GM12892 (cell line): ENCODE measurements at regions not wholly inside any gene's neighbourhood (a gene's known extent, or its start where the extent isn't known, plus 50 kb on each side); places are given as distances from the start of the nearest gene placed in this dataset.

ENCODE experiments used
- DNase-seq: peaks from one replicate; pipeline ENCODE4 v3.0.0; 2011; ENCODE audit not compliant: insufficient read length
- FAIRE-seq: peaks from 2 replicates; lab custom pipeline; 2011; peaks lifted over from hg19 to GRCh38; lab: Jason Lieb, UNC
- POLR2A ChIP-seq: IDR thresholded peaks from 2 replicates; pipeline ENCODE4 v1.6.1; 2011; ENCODE audit warnings: low read depth, low read length, control low read depth
- POLR2AphosphoS5 ChIP-seq: IDR thresholded peaks from 2 replicates; pipeline ENCODE4 v1.6.1; 2011; ENCODE audit warnings: low read depth, low read length, control low read depth
- TAF1 ChIP-seq: IDR thresholded peaks from 2 replicates; pipeline ENCODE4 v1.6.1; 2011; ENCODE audit warnings: low read depth, mild to moderate bottlenecking, control low read depth, low read length, borderline replicate concordance

DNA sequence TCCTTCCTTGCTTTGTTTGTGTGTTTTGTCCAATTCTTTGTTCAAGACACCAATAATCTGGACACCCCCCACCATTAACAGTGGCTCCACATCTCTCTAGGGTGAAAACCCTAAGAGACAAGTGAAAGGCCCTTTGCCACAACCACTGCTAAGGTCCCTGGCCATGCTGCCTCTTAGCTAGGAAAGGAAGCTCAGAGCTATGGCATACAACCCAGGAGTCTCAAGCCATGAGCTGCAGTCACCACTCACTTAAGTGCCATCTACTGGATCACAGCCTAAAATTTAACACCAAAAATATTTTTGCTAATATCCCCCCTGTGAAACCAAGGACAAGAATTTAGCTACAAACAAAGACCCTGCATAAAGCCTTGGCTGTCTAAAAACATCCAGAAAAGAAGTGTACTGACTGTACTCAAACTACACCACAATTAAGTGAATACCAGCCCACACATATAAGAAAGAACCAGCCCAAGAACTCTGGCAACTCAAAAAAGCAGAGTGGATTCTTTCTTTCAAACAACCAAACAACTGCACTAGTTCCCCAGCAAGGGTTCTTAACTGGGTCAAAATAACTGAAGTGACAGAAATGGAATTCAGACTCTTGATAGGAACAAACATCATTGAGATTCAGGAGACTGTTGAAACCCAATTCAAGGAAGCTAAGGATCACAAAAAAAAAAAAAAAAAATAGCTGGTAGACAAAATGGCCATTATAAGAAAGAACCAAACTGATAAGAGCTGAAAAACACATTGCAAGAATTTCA, 130.1 kb upstream of the GALNT5 start:
- TF ChIP-seq POLR2A (no peak), POLR2AphosphoS5 (no peak), TAF1 (no peak)
- FAIRE-seq: no peak

DNA sequence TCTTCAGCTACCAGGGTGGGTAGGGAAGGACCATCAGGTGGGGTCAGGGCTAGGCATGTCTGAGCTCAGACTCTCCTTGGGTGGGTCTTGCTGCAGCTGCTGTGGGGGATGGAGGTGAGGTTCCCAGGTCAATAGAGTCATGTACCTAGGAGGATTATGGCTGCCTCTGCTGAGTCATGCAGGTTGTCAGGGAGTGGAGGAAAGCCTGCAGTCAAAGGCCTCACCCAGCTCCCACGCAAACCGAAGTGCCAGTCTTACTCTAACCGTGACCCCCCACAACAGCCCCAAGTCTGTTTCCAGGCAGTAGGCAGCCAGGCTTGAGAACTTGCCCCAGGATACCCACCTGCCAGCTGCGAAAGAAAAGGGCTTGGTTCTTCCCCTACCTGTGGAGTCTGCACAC, 113.6 kb upstream of the GALNT5 start:
- FAIRE-seq (no peak), DNase-seq (no peak)
- TF ChIP-seq POLR2AphosphoS5 (no peak), POLR2A (no peak), TAF1 (no peak)

More for the DNA sequence above, 130.1 kb upstream of the GALNT5 start:
- no peak for DNase-seq

- no peak for FAIRE-seq
- TF ChIP-seq POLR2AphosphoS5 (no peak), POLR2A (no peak), TAF1 (no peak)
- DNase-seq: no peak
Observed at GRCh38 chr2:157149270-157149669, 108.2 kb upstream of the GALNT5 start.

DNA sequence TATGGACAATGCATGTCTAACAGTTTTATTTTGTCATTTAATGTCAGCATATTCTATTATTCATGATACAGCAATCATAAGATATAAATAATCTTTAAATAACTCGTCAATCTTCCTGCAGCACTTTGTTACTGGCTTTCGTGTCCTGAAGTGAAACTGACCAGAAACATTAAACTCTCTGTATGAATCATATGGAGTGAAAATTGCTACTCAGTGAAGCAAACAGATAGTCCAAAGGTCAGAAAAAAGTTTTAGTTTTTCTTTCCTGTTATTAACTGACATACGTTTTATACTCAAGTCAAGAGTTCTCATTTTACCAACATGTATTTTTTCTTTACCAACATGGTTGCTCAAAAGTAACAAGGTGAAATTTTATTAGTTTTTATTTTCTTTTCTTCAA, 106.8 kb upstream of the GALNT5 start:
- TF ChIP-seq TAF1 (no peak), POLR2A (no peak), POLR2AphosphoS5 (no peak)
- DNase-seq (peak; percentile 1), FAIRE-seq (no peak)

DNA sequence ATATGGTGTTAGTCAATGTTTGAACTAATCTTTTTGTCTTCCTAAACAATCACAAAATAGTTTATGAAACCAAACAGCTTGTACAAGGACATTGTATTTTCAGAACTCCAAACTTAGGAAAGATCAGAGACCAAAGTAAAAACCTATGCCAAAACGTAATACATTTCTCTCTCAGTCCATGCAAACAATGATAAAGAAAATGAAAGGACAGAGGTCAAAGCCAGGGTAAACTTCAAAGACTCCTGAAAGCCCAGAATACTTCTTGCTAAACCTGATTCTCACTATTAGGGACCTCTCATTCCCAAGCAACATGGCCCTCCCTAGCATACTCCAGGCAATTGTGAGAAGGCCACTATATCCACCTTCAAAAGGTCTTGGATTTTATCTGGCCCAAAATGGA, 105.1 kb upstream of the GALNT5 start:
- no peak for DNase-seq
- FAIRE-seq: peak; percentile 53
- no peak for TF ChIP-seq POLR2AphosphoS5
- no peak for TF ChIP-seq TAF1

- no peak for FAIRE-seq
- TF ChIP-seq POLR2AphosphoS5 (no peak), POLR2A (no peak), TAF1 (no peak)
- DNase-seq: no peak
Observed at GRCh38 chr2:157155992-157156391, 101.5 kb upstream of the GALNT5 start.

DNA sequence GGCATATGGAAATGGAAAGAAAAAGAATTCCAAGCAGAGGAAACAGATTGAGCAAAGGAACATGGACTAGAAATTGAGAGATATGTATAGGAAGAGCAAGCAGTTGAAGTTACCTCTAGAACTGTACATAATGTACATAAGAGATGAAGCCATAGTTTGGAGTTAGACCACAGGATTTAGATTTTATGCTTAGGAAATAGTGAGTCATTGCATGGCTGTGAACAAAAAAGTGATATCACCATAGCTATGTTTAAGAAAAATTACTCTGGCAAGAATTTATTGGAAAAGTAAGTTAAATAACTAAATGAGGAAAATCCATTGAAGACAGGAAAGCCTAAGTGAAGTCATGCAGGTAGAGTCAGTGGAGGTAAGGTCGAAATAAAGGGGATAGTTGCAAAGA, 99.4 kb upstream of the GALNT5 start:
- FAIRE-seq (no peak), DNase-seq (no peak)
- no peak for TF ChIP-seq TAF1
- no peak for TF ChIP-seq POLR2A
- TF ChIP-seq POLR2AphosphoS5: no peak

- FAIRE-seq (no peak), DNase-seq (no peak)
- no peak for TF ChIP-seq POLR2A
- no peak for TF ChIP-seq TAF1
- no peak for TF ChIP-seq POLR2AphosphoS5
Observed at GRCh38 chr2:157159221-157159934, 98.1 kb upstream of the GALNT5 start.

- DNase-seq (no peak), FAIRE-seq (no peak)
- no peak for TF ChIP-seq POLR2AphosphoS5
- no peak for TF ChIP-seq POLR2A
- TF ChIP-seq TAF1: no peak
Observed at GRCh38 chr2:157160111-157160510, 97.4 kb upstream of the GALNT5 start.

GRCh38 chr2:157164370-157164769, 93.1 kb upstream of the GALNT5 start:
- TF ChIP-seq POLR2A (no peak), TAF1 (no peak), POLR2AphosphoS5 (no peak)
- DNase-seq (no peak), FAIRE-seq (no peak)

GRCh38 chr2:157164891-157165290, 92.6 kb upstream of the GALNT5 start:
- FAIRE-seq (no peak), DNase-seq (no peak)
- no peak for TF ChIP-seq TAF1
- TF ChIP-seq POLR2AphosphoS5: no peak
- TF ChIP-seq POLR2A: no peak

- FAIRE-seq (peak; percentile 24), DNase-seq (no peak)
- no peak for TF ChIP-seq POLR2AphosphoS5
- TF ChIP-seq POLR2A: no peak
- no peak for TF ChIP-seq TAF1
Observed at GRCh38 chr2:157168501-157168900, 89.0 kb upstream of the GALNT5 start.

DNA sequence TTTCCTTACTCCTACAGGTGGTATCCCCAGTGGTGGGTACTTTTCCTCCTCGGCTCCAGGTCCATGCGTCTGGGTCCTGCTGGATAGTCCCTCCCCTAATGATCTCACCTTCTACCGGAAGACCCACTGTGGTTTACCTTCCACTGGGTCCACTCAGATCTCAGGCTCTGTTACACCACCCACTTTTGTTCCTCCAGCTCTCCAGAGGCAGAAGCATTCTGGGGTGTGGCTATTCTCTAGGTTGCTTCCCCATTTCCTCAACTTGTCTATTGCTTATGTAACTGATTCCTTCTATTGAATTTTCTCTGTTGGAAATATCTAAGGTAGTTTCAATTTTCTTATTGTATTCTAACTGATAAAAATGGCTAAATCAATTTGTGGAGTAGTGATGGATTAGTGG, 87.6 kb upstream of the GALNT5 start:
- no peak for DNase-seq
- no peak for FAIRE-seq
- TF ChIP-seq POLR2A: no peak
- no peak for TF ChIP-seq TAF1
- TF ChIP-seq POLR2AphosphoS5: no peak
